Upper lobe of right lung (tissue), 1 donor: ENCODE measurements at regions not wholly inside any gene's neighbourhood (a gene's known extent, or its start where the extent isn't known, plus 50 kb on each side); places are given as distances from the start of the nearest gene placed in this dataset.
"Not testable (repeated sequence)": the region's sequence is repeated elsewhere in the genome, so short reads cannot be mapped to it uniquely, and the experiment has no call there.

ENCODE experiments used
- ATAC-seq: fragments of 200-7000 bp; cut with Tn5 transposase; one replicate; pipeline ENCODE4 v1.9.1; 2020; ENCODE audit warnings: mild to moderate bottlenecking, moderate library complexity
- DNase-seq: peaks from one replicate; pipeline ENCODE4 v3.0.0-alpha.2; 2020
- H3K27ac ChIP-seq: fragments of 200-600 bp; one replicate; pipeline ENCODE4 v1.8.0; 2022
- H3K27me3 ChIP-seq: fragments of 200-600 bp; one replicate; pipeline ENCODE4 v1.8.0; 2022; ENCODE audit warnings: mild to moderate bottlenecking
- H3K36me3 ChIP-seq: fragments of 200-600 bp; one replicate; pipeline ENCODE4 v1.8.0; 2022
- H3K4me1 ChIP-seq: fragments of 200-600 bp; one replicate; pipeline ENCODE4 v1.8.0; 2022
- H3K4me3 ChIP-seq: fragments of 200-600 bp; one replicate; pipeline ENCODE4 v1.8.0; 2022; ENCODE audit warnings: mild to moderate bottlenecking
- H3K9me3 ChIP-seq: fragments of 200-600 bp; one replicate; pipeline ENCODE4 v1.8.0; 2022
- intact Hi-C: fragments of 100-400 bp; cut with DNase I; formaldehyde crosslinking; loops from one replicate; pipeline ENCODE4 v1.11.0; 2022
- TF ChIP-seq, protein P1 (sequence below): fragments of 200-600 bp; IDR thresholded peaks from one replicate; pipeline ENCODE4 v1.8.0; 2022; ENCODE audit warnings: antibody characterized with exemption
- donor health status: DM: no; HTN: yes; CAD: no; lungs with severe emphysema.

DNA sequence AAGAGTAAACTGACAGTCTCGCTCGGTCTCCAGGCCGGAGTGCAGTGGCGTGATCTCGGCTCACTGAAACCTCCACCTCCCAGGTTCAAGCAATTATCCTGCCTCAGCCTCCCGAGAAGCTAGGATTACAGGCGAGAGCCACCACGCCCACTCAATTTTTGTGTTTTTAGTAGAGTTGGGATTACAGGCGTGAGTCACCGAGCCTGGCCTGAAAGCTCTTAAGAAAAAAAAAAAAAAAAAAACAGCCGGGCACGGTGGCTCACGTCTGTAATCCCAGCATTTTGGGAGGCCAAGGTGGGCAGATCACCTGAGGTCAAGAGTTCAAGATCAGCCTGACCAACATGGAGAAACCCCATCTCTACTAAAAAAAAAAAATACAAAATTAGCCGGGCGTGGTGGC lies 55.3 kb upstream of the THOC2 start:
- DNase-seq, H3K27ac ChIP-seq, H3K4me1 ChIP-seq, intact Hi-C loops, H3K36me3 ChIP-seq, H3K27me3 ChIP-seq, H3K4me3 ChIP-seq, H3K9me3 ChIP-seq, ATAC-seq: not testable (repeated sequence)

DNA sequence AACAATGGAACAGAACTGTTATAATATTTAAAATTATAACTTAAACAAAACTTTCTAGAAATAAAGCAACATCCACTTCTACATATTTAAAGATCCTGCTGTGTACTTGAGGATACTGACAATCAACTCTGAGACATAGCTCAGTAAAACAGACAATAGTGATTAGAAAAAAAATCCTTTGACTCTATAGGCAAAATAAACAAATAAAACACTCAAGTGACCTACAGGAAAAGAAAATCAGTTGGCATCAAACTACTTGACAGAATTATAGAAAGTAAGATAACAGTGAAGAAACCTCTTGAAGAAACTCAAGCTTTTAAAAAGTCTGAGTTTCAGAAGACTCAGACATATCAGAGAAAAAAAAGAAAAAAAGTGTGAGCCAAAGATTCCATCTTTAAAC lies 55.9 kb upstream of the THOC2 start:
- Histone ChIP-seq H3K27ac (no peak overlapping the region), H3K9me3 (no peaks in the 10 kb centered on the region), H3K4me1 (no peaks in the 10 kb centered on the region), H3K4me3 (no peak overlapping the region), H3K27me3 (no peaks in the 10 kb centered on the region), H3K36me3 (no peaks in the 10 kb centered on the region)
- ATAC-seq (no peak), DNase-seq (no peak)
- TF ChIP-seq, protein P1, sequence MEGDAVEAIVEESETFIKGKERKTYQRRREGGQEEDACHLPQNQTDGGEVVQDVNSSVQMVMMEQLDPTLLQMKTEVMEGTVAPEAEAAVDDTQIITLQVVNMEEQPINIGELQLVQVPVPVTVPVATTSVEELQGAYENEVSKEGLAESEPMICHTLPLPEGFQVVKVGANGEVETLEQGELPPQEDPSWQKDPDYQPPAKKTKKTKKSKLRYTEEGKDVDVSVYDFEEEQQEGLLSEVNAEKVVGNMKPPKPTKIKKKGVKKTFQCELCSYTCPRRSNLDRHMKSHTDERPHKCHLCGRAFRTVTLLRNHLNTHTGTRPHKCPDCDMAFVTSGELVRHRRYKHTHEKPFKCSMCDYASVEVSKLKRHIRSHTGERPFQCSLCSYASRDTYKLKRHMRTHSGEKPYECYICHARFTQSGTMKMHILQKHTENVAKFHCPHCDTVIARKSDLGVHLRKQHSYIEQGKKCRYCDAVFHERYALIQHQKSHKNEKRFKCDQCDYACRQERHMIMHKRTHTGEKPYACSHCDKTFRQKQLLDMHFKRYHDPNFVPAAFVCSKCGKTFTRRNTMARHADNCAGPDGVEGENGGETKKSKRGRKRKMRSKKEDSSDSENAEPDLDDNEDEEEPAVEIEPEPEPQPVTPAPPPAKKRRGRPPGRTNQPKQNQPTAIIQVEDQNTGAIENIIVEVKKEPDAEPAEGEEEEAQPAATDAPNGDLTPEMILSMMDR: no peak
- intact Hi-C loops: no loop called here

DNA sequence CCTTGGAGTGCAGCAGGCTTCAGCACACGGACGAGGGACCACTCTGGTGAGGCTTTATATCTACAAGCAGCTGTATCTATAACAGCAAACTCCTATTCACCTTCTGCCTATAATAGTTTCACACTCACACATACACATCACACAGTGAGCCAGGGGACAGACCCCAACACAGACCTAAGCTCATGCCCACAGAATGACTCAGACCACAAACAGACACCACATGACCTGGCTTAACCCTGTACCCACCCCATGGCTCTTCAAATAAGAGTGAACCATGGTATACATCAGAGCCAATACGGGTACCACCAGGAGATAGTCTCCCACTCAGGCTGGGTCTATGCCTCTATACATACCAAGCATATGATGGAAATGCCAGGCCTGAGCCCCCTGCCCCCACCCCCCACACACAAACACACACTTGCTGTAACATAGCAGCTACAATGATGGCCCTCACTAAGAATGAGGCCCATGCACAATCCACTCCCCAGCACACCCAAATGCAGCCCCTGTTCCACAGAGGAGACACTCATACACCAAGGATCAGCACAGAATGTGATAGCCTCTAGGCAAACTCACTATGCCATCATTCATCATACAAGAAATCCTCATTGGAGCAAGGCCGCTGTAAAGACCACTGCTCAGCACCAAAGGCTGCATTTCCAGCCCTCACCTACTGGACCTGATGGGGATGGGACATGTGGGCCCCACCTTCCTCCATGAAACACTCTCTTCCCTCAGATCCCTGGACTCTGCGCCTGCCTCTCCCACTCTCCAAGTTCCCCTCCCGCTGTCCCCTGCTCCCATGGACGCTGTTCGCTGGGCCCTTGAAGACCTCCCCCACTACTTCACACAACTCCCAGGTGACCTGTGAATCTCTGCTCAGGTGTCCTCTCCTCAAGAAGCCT lies 62.1 kb upstream of the XIAP start:
- Histone ChIP-seq H3K4me3 (no peak overlapping the region), H3K36me3 (no peaks in the 10 kb centered on the region), H3K27me3 (no peaks in the 10 kb centered on the region), H3K9me3 (no peaks in the 10 kb centered on the region), H3K4me1 (no peaks in the 10 kb centered on the region), H3K27ac (no peak overlapping the region)
- intact Hi-C loops: no loop called here
- DNase-seq (no peak), ATAC-seq (no peak)
- TF ChIP-seq, protein P1: no peak

DNA sequence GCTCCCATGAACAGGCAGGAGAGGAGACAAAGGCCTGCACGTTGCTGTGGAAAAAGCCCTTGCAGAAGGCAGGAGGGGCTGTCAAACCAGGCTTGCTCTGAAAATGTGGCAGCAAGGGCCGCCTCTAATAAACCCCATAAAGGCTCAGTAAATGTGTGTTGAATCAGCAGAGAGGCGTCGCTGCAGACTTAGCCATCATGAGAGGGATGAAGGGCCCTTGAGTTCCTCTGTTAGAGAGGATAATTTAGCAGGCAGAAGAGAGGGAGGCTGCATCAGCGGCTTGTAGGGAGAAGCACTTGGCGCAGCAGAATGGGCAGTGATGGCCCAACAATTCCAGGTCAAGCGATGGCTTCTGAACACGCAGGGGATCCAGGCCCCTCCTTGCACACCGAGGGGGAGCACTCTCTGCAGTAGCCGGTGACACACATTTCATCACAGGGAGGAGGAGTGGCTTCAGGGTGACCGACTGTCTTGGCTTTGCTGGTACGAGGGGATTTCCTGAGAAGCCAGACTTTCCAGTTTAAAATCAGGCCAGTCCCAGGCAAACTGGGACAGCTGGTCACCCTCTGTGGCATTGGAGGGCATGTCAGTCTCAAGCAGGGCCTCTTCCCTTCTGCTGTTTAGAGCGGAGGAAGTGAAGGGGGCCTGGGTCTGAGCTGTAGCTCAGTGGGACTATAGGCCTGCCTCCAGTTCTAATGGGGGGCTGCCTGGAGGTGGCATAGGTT lies 61.0 kb upstream of the XIAP start:
- peak; percentile 68 for ATAC-seq
- H3K27me3 ChIP-seq, H3K4me1 ChIP-seq, H3K27ac ChIP-seq, intact Hi-C loops, H3K9me3 ChIP-seq, H3K36me3 ChIP-seq, H3K4me3 ChIP-seq: not testable (repeated sequence)
- peak; percentile 53 for DNase-seq

DNA sequence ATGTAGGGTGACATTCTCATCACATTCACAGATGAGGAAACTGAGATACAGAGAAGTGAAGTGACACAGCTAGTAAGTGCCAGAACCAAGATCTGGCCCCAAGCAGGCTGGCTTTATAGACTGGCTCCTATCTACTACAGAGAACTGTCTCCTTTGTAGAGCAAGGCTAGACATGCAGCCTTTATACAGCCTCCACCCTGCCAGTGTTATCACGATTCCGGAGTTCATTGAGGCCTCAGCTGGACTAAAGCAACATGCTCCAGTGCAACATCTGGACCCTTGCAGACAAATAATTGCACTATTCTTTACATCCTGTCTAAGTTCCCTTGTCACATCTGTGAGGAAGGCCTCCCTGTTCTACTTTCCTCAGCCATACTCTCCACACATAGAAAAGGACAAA lies 58.0 kb upstream of the XIAP start:
- TF ChIP-seq, protein P1: no peak
- Histone ChIP-seq H3K4me3 (no peak overlapping the region), H3K27ac (no peak overlapping the region), H3K36me3 (no peaks in the 10 kb centered on the region), H3K4me1 (no peaks in the 10 kb centered on the region), H3K27me3 (no peaks in the 10 kb centered on the region), H3K9me3 (no peaks in the 10 kb centered on the region)
- ATAC-seq: no peak
- no peak for DNase-seq
- intact Hi-C loops: no loop called here

DNA sequence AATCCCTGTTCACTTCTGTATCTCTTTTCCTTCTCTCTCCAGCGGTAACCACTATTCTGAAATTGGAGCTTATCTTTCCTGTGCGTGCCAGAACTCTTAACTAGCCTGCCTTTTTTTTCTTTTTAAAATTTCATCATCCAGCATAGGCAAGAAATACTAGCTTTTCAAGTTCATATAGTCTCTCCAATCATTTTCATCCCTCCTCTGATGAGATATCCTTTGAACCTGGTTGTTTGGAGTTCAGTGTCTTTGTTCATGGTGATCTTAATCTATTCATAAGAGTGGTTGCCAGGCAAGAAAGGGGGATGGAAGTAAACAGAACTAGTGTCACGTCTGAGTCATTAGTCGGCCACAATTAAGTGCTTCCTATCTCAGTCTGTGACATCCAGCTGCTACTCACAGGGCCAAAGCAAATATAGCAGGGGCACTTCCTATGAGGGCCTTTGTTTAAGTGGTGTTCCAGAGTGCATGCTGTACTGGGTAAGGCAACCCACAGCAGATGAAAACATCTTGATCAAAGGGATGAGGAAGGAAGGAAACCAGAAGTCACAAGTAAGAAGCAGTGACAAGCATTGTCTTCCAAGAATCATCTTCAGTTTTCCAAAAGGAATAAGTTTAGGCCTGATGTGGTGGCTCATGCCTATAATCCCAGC lies 56.4 kb upstream of the XIAP start:
- DNase-seq (no peak), ATAC-seq (peak; percentile 91)
- intact Hi-C loops: no loop called here
- Histone ChIP-seq H3K36me3 (no peaks in the 10 kb centered on the region), H3K27ac (no peak overlapping the region), H3K4me1 (no peaks in the 10 kb centered on the region), H3K9me3 (no peaks in the 10 kb centered on the region), H3K27me3 (no peaks in the 10 kb centered on the region), H3K4me3 (no peak overlapping the region)
- TF ChIP-seq, protein P1: no peak

DNA sequence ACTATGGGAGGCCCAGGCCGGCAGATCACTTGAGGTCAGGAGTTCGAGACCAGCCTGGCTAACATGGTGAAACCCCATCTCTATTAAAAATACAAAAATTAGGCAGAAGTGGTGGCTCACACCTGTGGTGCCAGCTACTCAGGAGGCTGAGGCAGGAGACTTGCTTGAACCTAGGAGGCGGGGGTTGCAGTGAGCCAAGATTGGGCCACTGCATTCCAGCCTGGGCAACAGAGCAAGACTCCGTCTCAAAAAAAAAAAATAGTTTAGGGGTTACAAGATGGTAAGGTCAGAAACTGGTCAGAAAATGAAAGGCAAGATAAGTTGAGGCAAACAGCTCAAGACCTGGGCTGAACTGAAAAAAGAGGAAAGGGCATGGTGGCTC lies 55.9 kb upstream of the XIAP start:
- H3K4me3 ChIP-seq, H3K27ac ChIP-seq, H3K27me3 ChIP-seq, H3K9me3 ChIP-seq, DNase-seq, ATAC-seq, H3K4me1 ChIP-seq, intact Hi-C loops, H3K36me3 ChIP-seq: not testable (repeated sequence)
